Psoas muscle (tissue), 7 donors: ENCODE measurements at regions not wholly inside any gene's neighbourhood (a gene's known extent, or its start where the extent isn't known, plus 50 kb on each side); places are given as distances from the start of the nearest gene placed in this dataset.

Experiments used
- ATAC-seq, 4 donors: fragments of 200-7000 bp; cut with Tn5 transposase; one replicate each; pipeline ENCODE4 v1.9.1; 2020; ENCODE audit warnings: moderate library complexity in 3 of 4, mild to moderate bottlenecking in 2 of 4
- DNase-seq, 2 donors: peaks; one replicate each; pipeline ENCODE4 v3.0.0-alpha.2; 2020
- H3K27ac ChIP-seq: fragments of 200-600 bp; one replicate; pipeline ENCODE4 v1.8.0; 2022
- H3K27me3 ChIP-seq, 3 donors: fragments of 200-600 bp in 1 of 3; one replicate each; pipeline versions ENCODE4 v1.6.1 to v1.8.0; 2013 to 2022; ENCODE audit warnings: low read length in 2 of 3, mild to moderate bottlenecking in 2 of 3, moderate library complexity in 1 of 3; ENCODE audit not compliant: insufficient read depth in 3 of 3
- H3K36me3 ChIP-seq, 2 donors: fragments of 200-600 bp in 1 of 2; one replicate each; pipeline versions ENCODE4 v1.6.1 to v1.8.0; 2013 to 2022; ENCODE audit warnings: low read depth in 1 of 2, mild to moderate bottlenecking in 1 of 2, moderate library complexity in 1 of 2; ENCODE audit not compliant: insufficient read depth in 1 of 2
- H3K4me1 ChIP-seq: fragments of 200-600 bp; one replicate; pipeline ENCODE4 v1.8.0; 2022
- H3K4me3 ChIP-seq: fragments of 200-600 bp; one replicate; pipeline ENCODE4 v1.8.0; 2022; ENCODE audit warnings: mild to moderate bottlenecking
- H3K9me3 ChIP-seq: fragments of 200-600 bp; one replicate; pipeline ENCODE4 v1.8.0; 2022
- CTCF ChIP-seq: fragments of 200-600 bp; IDR thresholded peaks from one replicate; pipeline ENCODE4 v1.8.0; 2022; ENCODE audit warnings: antibody characterized with exemption
- whole genome bisulfite sequencing, 3 donors: extraction: QIAGEN DNeasy Blood & Tissue Kit; methylation state at CpG; one replicate each; pipeline versions ENCODE4 v1.1.6 to v1.1.7; 2013; 5-methylcytosine and 5-hydroxymethylcytosine counted together
- intact Hi-C, 2 donors: fragments of 100-400 bp; cut with DNase I; formaldehyde crosslinking; loops; one replicate each; pipeline versions ENCODE4 v1.11.0 to v1.14.2; 2022
- donor health status: healthy with polysubstance abuse.
- donor health status: DM: no; HTN: no; CAD: no; lungs with moderate emphysema.
- donor health status: Bipolar disorder and iron deficiency.
- donor health status: healthy.
- donor health status: DM: yes; HTN: yes; CAD: no.
- donor health status: DM: no; HTN: no; CAD: no.
- donor health status: DM: yes; HTN: yes; CAD: no.

DNA sequence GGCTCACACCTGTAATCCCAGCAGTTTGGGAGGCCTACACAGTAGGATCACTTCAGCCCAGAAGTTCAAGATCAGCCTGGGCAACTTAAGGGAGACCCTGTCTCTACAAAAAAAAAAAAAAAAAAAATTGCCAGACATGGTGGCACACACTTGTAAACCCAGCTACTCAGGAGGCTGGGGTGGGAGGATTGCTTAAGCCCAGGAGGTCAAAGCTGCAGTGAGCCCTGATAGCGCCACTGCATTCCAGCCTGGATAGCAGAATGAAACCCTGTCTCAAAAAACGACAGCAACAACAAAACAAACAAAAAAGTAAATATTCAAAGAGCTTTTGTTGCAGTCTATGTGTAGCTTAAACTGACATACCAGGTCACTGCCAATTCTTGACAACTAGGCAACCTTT is 63.1 kb upstream of the TANK start:
- DNase-seq (no peak), ATAC-seq (no peak)
- no peaks in the 10 kb centered on the region for H3K36me3 ChIP-seq
- no peaks in the 10 kb centered on the region for H3K4me1 ChIP-seq
- TF ChIP-seq CTCF = no peak
- intact Hi-C loops = no loop called here
- WGBS, 3 donors = 70 to 82% (median 81%) methylated on average over 2 of the region's 2 CpGs
- no peak overlapping the region for H3K27ac ChIP-seq
- no peaks in the 10 kb centered on the region for H3K27me3 ChIP-seq
- no peaks in the 10 kb centered on the region for H3K9me3 ChIP-seq
- H3K4me3 ChIP-seq = no peak overlapping the region

- no peaks in the 10 kb centered on the region for H3K4me1 ChIP-seq
- H3K4me3 ChIP-seq = no peak overlapping the region
- ATAC-seq = no peak
- 79 to 80% (median 80%) methylated on average over 4 of the region's 4 CpGs for WGBS, 3 donors
- DNase-seq = no peak
- H3K36me3 ChIP-seq = no peaks in the 10 kb centered on the region
- intact Hi-C loops = no loop called here
- H3K9me3 ChIP-seq = no peaks in the 10 kb centered on the region
- H3K27ac ChIP-seq = no peak overlapping the region
- no peaks in the 10 kb centered on the region for H3K27me3 ChIP-seq
- TF ChIP-seq CTCF = no peak
Measured at GRCh38 chr2:161100211-161100895, 59.9 kb upstream of the TANK start.

DNA sequence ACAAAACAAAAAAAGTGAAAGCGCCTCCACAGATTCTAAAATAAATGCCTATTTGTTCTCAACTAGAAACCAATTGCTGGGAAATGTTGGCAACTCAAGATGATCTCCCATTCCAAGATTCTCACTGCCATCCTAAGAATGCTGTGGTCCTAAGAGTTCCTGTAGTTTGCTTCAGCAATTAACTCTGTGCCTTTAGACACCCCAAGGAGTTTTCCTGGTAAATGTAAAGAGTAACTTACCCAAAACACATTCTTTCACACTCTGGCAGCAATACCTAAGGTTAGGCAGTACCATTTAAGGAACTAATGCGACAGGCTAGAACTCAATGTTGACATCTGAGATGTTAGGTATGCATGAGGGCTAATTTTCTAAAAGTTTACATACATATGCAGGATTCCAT is 58.8 kb upstream of the TANK start:
- ATAC-seq (no peak), DNase-seq (no peak)
- Histone ChIP-seq H3K9me3 (no peaks in the 10 kb centered on the region), H3K4me3 (no peak overlapping the region), H3K36me3 (no peaks in the 10 kb centered on the region), H3K4me1 (no peaks in the 10 kb centered on the region), H3K27ac (no peak overlapping the region), H3K27me3 (no peaks in the 10 kb centered on the region)
- intact Hi-C loops = no loop called here
- no peak for TF ChIP-seq CTCF
- WGBS, 3 donors = 82 to 92% (median 88%) methylated on average over 2 of the region's 2 CpGs

GRCh38 chr2:161102770-161103450 is 57.3 kb upstream of the TANK start:
- DNase-seq (no peak), ATAC-seq (no peak)
- H3K27ac ChIP-seq = no peak overlapping the region
- no peaks in the 10 kb centered on the region for H3K9me3 ChIP-seq
- TF ChIP-seq CTCF = no peak
- no peaks in the 10 kb centered on the region for H3K4me1 ChIP-seq
- no peak overlapping the region for H3K4me3 ChIP-seq
- no peaks in the 10 kb centered on the region for H3K27me3 ChIP-seq
- intact Hi-C loops = no loop called here
- no peaks in the 10 kb centered on the region for H3K36me3 ChIP-seq

GRCh38 chr2:161103451-161103831 is 56.8 kb upstream of the TANK start:
- Histone ChIP-seq H3K9me3 (no peaks in the 10 kb centered on the region), H3K4me1 (no peaks in the 10 kb centered on the region), H3K36me3 (no peaks in the 10 kb centered on the region), H3K27ac (no peak overlapping the region), H3K4me3 (no peak overlapping the region), H3K27me3 (no peaks in the 10 kb centered on the region)
- no peak for DNase-seq
- no peak for ATAC-seq
- no peak for TF ChIP-seq CTCF
- WGBS, 3 donors = 78 to 94% (median 80%) methylated on average over 4 of the region's 4 CpGs
- intact Hi-C loops = no loop called here
